ENCODE measurements at regions not wholly inside any gene's neighbourhood (a gene's known extent, or its start where the extent isn't known, plus 50 kb on each side); places are given as distances from the start of the nearest gene placed in this dataset.
"Not testable (repeated sequence)": the region's sequence is repeated elsewhere in the genome, so short reads cannot be mapped to it uniquely, and the experiment has no call there.

- no peak for DNase-seq (ENCODE audit: low read depth)
Observed at GRCh38 chr2:144125751-144126150, 394.2 kb downstream of the ZEB2 start.

- no peak for DNase-seq (ENCODE audit: low read depth)
Observed at GRCh38 chr2:144124882-144125281, 395.0 kb downstream of the ZEB2 start.

- DNase-seq (ENCODE audit: low read depth), result no peak
Observed at GRCh38 chr2:144120487-144120886, 399.4 kb downstream of the ZEB2 start.

- no peak for DNase-seq (ENCODE audit: low read depth)
Observed at GRCh38 chr2:144117086-144117485, 402.8 kb downstream of the ZEB2 start.

- no peak for DNase-seq (ENCODE audit: low read depth)
Observed at GRCh38 chr2:144115739-144116291, 404.1 kb downstream of the ZEB2 start.

- no peak for DNase-seq (ENCODE audit: low read depth)
Observed at GRCh38 chr2:144114760-144115159, 405.2 kb downstream of the ZEB2 start.

- DNase-seq (ENCODE audit: low read depth), result no peak
Observed at GRCh38 chr2:144111437-144111836, 408.5 kb downstream of the ZEB2 start.

- not testable (repeated sequence) for DNase-seq (ENCODE audit: low read depth)
Observed at GRCh38 chr2:144106104-144106503, 413.8 kb downstream of the ZEB2 start.

- no peak for DNase-seq (ENCODE audit: low read depth)
Observed at GRCh38 chr2:144102386-144102785, 417.5 kb downstream of the ZEB2 start.

GRCh38 chr2:144099780-144100377 is 420.0 kb downstream of the ZEB2 start:
- no peak for DNase-seq (ENCODE audit: low read depth)

- no peak for DNase-seq (ENCODE audit: low read depth)
Observed at GRCh38 chr2:144099340-144099739, 420.6 kb downstream of the ZEB2 start.

- no peak for DNase-seq (ENCODE audit: low read depth)
Observed at GRCh38 chr2:144097440-144098225, 422.3 kb downstream of the ZEB2 start.

GRCh38 chr2:144096531-144096930 is 423.4 kb downstream of the ZEB2 start:
- DNase-seq (ENCODE audit: low read depth), result no peak

- DNase-seq (ENCODE audit: low read depth), result no peak
Observed at GRCh38 chr2:144094408-144095151, 425.3 kb downstream of the ZEB2 start.

- DNase-seq (ENCODE audit: low read depth), result no peak
Observed at GRCh38 chr2:144091622-144092021, 428.3 kb downstream of the ZEB2 start.

- no peak for DNase-seq (ENCODE audit: low read depth)
Observed at GRCh38 chr2:144088863-144089262, 431.1 kb downstream of the ZEB2 start.

- no peak for DNase-seq (ENCODE audit: low read depth)
Observed at GRCh38 chr2:144086965-144087364, 433.0 kb downstream of the ZEB2 start.

GRCh38 chr2:144085016-144085415 is 434.9 kb downstream of the ZEB2 start:
- no peak for DNase-seq (ENCODE audit: low read depth)

GRCh38 chr2:144084114-144084661 is 435.7 kb downstream of the ZEB2 start:
- no peak for DNase-seq (ENCODE audit: low read depth)

- DNase-seq (ENCODE audit: low read depth), result no peak
Observed at GRCh38 chr2:144083211-144083610, 436.7 kb downstream of the ZEB2 start.

- no peak for DNase-seq (ENCODE audit: low read depth)
Observed at GRCh38 chr2:144082777-144083176, 437.1 kb downstream of the ZEB2 start.

GRCh38 chr2:144082327-144082726 is 437.6 kb downstream of the ZEB2 start:
- DNase-seq (ENCODE audit: low read depth), result no peak
